CD4-positive, alpha-beta T cell treated with Interleukin-15 for 1 hour (primary cell): ENCODE measurements at regions not wholly inside any gene's neighbourhood (a gene's known extent, or its start where the extent isn't known, plus 50 kb on each side); places are given as distances from the start of the nearest gene placed in this dataset.
"Not testable (repeated sequence)": the region's sequence is repeated elsewhere in the genome, so short reads cannot be mapped to it uniquely, and the experiment has no call there.

Source experiments
- DNase-seq: peaks from one replicate; pipeline ENCODE4 v3.0.0-alpha.2; 2020

DNA sequence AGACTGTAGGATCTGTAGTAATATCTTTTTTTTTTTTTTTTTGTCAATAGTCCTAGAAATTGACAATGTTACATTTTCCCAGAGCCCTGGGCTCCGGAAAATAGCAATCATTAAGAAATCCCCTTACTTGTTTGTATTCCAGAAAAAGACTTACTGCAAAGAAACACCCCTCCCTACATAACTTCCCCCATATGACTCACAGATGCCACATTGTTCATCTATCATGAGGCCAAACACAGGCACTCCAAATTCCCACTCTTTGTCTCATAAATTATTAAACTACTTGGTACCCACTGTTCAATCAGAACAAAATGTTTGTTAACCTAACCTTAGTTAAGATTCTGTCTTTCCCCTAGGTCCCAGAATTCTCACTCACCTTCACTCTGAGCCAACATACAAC, 53.5 kb downstream of the TEX51 start:
- DNase-seq = no peak

DNA sequence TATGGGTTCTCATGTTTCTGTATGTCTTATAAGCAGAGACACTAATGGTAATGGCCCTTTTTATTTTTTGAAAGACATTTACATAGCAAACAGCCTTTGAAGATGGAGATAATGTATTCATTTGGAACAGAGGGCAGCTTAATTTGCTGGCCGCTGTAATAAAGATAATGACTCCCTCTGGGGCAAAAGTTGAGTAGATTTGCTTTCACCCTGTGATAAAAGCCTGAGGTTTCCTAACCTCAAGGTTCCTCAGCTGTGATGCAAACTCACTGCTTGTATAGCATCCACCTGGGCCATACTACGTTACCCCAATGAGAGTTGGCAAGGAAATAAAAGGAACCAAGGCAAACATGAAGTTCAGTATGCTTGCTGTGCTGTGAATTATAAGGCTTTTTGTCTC, 54.8 kb downstream of the TEX51 start:
- DNase-seq = no peak

DNA sequence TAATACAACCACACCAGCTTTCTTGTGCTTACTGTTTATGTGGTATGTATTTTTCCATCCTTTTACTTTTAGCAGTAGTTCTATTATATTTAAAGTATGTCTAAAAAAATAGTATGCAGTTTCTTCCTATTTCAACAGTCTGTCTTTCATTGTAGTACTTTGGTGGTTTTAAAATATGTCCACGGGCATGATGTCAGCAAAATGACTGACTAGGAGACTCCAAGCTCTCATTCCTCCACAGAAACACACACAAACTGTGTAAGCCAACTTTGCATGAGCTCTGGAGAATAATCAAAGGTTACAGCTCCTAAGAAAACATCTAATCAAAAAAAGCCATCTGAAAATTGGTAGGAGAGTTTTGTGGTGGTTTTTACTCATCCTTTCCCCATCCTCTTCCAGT, 56.1 kb downstream of the TEX51 start:
- DNase-seq = no peak

DNA sequence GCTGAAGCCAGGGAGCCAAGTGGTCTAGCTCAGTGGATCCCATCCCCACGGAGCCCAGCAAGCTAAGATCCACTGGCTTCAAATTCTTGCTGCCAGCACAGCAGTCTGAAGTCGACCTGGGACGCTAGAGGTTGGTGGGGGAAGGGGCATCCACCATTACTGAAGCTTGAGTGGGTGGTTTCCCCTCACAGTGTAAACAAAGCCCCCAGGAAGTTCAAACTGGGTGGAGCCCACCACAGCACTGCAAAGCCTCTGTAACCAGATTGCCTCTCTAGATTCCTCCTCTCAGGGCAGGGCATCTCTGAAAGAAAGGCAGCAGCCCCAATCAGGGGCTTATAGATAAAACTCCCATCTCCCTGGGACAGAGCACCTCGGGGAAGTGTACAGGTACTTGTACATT, 58.1 kb downstream of the TEX51 start:
- DNase-seq = not testable (repeated sequence)

DNA sequence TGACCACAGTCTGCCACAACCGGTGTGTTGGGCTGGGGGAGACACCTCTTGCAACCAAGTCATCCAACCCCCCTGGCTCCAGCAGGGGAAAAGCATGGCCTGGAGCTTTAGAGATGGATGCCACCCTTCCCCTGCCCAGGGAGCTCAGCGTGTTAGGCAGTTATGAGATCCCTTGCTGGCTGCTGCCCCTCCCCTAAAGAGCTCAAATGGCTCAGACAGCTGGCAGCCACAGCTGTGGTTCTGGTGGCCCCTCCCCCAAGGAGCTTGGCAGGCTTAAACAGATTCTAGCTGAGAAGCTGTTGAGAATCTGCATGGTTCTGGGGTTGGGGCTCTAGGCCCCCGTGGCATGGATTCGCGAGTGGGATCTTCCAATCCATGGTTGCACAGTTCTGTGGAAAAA, 64.7 kb downstream of the TEX51 start:
- no peak for DNase-seq

DNA sequence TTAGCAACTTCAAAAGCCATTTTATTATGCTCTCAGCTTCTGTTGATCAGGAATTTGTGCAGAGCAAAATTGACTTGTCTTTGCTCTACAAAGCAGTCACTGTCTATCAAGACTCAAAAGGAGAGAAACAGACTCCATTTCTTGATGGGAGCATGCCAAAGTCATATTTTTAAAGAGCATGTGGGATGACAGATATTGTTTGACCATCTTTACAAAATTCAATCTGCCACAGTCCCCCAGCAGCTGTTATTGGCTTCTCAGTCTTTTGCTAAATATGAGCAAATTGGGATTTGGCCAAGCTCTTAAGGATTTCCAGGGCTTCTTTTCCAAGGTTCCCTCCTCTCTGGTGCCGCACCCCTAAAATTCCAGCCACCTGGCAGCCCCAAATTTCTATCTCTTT, 67.9 kb downstream of the TEX51 start:
- DNase-seq = no peak

DNA sequence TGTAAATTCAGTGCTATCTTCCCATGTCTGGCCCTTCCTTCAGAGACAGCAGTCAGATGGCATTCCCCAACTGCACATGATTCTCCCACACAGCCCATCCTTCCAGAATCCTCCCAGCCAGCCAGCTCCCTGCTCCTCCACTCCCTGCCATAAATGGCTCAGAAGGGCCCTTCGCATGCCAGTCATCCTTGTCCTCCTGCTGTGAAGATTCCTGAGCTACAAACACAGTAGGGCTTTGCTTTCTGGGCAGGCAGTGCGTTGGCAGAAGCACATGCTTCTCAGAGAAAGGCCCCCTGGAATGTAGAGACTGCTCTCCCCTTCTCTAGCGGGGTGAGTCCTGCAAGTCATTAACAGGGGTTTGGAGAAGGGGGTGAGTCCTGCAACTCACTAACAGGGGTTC, 71.9 kb downstream of the TEX51 start:
- DNase-seq = no peak

DNA sequence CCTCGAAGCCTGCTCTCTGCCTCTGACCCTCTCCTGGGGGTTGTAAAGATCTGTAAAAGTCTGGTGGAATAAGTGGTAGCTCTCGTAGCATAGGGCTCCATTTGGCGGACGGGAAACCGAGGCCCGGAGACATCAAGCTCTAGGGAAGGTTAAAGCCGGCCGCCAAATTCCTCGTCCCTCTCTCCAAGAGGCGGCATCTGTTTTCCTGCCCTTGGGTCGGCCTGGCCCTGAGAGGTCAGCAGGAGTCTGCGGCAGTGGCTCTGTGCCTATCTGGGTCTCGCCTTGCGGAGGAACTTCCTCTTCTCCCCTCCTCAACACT, 72.4 kb downstream of the TEX51 start:
- no peak for DNase-seq

DNA sequence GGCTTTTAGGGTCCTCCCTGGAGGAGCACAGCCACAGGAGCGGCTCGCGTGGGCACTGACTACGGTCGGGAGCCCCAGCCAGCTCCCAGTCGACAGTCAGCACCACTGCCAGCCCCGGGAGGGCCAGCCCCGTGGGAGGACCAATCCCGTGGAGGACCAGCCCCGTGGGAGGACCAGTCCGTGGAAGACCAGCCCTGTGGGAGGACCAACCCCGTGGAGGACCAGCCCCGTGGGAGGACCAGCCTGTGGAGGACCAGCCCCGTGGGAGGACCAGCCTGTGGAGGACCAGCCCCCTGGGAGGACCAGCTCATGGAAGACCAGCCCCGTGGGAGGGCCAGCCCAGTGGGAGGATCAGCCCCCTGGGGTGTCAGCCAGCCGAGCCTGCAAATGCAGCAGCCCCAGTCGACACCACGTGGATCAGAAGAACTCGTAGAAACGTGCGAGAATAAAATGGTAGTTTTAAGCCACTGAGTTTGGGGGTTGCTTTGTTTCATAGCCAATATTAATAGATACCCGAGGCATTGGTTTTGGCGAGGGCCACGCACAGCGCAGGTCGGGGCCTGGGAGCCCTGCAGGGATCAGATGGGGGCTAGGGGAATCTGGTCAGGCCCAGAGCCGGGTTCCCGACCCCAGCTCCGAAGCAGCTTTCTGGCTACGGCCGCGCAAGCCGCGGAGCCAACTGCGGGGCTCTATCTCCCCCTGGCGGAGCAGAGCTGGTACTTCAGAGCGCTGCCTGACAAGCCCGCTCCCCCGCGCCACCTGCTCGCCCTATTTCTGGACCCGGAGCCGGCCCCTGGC, 73.0 kb downstream of the TEX51 start:
- DNase-seq = peak; percentile 56

DNA sequence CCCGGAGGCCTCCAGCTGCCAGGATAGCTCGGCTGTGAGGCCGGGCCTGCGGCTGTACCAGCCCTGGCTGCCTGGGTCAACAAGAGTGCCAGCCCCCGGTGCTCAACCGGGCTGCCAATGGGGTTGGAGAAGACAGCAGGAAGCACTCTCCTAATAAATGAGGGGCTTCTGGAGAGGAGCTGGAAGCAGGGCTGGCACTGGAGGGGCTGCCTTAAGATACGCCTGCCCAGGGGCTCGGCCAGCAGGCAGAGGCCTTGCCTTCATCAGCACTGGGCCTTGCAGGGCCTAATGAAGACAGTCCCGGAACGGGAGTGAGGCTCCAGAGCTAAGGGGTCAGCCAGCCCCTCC, 73.6 kb downstream of the TEX51 start:
- no peak for DNase-seq

DNA sequence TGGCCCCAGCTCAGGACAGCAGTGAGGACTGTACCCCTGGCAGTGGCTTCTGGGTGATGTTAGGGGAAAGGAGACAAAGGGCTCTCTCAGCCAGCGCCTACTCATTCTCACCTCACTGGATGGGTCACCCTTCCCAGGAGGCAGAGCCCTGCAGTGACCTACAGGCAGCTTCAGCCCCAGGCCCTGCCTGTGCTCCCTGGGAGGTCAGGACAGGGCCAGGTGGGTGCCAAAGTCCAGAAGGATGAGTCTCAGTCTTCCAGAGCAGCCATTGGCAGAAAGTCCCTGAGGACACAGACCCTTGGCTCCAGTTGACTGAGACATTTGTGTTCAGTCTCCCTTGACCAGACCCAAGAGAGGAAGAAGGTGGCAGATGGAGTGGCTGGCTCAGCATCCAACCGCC, 75.1 kb downstream of the TEX51 start:
- DNase-seq = no peak

DNA sequence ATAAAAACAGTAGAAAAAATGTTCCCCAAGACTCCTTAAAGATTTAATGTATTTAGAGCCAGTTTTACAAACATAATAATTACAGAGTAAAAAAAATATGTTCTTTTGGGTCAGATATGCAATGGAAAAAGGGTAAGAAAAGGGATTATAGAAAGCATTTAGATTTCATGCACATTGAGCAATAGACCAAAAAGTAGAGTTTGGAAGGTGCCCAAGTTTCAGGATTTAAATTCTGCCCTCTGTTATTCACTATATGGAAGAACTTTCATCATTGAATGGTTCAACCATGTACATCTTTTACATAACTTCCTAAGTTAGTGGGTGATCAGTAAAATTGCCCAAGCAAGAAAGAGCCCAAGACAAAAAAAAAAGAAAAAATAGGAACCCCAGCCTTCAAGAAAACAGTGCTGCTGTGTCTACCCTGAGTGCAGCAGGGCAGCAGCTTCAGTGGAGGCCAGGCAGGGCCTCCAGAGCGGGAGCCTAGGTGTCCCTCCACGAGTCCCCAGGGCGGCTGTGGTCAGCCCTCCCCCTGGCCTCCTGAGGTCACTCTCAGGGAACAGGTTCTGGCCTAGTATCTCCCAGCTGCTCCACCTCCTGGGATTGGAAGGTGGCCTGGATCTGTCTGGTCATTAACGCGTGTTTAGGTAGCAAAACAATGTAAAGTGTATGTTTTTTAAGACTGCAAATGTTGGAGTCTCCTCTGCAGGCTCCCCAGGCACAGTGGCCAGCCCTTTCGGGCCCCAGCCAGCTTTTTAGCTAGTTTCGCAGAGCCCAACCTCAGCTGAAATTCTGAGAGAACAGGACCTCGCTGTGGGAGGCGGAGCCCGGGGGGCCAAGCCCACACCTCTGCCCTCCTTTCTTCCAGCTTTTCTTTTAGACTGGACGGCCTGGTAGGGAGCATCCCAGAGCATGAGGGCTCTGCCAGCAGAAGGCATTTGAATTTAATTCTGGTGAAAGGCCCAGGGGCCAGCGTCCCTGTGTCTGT, 77.3 kb downstream of the TEX51 start:
- DNase-seq = no peak

DNA sequence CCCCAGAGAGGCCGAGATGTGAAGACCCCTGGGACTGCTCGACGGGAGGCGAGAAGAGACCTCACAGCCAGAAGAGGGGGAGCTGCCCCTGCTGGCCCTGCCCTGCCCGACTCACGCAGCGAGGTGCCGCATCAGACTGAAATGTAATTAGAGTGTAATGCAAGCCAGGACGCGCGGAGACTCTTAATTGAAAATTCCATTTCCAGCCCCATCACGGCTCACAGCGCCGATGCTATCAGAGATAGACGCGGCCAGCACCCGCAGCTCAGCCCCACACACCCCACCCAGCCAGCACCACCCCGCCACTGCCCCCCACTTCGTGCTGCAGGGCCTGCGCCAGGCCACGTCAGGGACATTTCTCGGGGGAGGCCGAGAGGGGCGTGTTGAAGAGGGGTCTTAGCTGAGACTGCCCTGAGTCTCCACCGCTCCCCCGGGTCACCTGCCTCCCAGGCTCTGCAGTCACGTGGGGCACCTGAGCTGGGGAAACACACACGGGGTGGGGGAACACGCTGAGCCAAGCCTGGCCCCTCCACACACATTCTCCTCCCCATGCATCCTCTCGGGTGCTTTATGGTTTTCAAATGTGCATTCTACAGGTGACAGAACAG, 78.1 kb downstream of the TEX51 start:
- no peak for DNase-seq

DNA sequence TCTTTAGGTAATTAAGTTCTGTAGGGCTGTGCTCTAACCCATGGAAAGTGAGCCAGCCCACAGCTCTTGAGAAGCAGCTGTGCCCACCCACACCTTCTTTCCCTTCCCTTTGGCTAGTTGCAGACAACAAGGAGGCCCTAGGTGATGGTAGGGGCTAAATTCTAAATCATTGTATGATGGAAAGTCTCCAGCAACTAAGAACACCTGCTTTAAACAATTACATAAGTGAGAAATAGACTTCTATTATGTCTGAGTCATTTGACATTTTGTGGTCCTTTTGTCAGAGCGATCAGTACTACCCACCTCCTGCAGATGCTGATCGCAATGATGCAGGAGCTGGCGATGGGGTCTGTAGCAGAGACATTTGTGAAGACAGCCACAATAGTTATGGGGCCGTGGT, 79.6 kb downstream of the TEX51 start:
- DNase-seq = no peak

DNA sequence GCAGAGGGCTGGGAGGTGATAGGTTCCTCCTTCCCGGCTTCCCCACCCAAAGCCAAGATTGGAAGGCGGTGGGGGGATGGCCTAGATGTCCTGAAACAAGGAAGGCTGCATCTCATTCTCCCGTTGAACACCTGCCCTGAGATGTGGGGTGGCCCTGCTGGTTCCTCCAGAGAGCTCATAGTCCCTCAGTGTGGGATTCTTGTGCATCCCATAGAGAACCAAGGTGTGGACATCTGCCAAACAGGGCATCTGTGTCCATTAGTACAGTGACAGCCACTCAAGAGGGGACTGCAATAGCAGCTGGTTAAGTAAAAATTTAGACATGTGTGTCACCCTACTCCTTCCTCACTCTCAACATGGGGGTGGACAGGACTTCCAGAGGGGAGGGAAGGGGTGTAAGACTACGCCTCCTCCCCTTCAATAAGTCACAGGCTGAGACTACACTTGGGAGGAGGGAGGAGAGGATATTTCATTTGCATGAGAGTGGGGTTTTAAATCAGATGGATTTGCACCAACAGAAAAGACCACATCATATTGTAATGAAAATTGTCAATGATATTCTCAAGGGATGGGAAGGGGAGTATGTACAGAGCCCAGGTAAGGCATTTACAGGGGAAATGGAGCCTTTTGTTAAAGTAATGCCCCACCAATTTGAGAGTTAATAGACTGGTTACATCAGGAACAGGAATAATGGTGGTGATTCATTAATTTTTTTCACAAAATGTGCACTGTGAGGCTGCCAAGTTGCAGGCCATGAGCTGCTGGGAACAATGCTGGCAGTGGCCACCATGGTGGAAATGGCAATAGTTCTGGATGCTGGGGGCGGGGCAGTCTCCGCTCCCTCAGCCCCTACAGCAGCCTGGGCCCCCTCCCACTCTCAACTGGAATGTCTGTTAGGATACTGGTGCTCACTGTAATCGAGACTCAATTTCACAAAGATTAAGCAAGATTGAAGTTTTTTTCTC, 80.6 kb downstream of the TEX51 start:
- DNase-seq = no peak

DNA sequence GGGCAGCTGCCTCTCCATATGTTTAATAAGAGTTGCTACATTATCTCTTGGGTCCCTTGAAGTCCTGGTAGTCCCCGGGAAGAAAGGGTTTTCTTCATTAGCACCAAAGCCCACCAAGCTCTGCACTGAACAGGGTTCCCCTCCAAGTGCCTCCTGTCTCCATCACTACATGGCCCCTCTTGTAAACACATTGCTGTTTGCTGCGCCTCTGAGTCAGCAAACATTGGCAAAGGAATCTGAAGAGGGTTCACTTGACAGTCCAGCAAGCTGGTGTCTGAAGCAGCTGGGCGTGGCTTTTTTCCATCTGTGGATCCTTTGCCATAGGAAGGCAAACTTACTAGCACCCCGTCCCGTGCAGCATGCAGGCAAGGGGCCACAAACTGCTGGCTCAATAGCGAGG, 82.8 kb downstream of the TEX51 start:
- no peak for DNase-seq

DNA sequence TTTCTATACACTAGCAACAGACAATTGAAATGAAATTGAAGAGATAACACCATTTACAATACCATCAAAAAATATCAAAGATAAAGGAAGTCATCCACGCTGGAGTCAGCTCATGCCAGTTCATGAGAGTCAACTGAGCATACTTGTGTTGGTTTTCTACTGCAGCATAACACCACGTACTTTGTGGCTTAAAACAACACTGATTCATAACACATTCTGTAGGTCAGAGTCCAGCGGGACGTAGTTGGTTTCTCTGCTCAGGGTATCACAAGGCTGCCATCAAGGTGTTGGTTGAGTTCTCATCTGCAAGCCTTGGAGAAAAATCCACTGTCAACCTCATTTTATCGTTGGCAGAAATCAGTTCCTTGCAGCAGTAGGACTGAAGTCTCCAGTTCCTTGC, 84.2 kb downstream of the TEX51 start:
- DNase-seq = no peak

DNA sequence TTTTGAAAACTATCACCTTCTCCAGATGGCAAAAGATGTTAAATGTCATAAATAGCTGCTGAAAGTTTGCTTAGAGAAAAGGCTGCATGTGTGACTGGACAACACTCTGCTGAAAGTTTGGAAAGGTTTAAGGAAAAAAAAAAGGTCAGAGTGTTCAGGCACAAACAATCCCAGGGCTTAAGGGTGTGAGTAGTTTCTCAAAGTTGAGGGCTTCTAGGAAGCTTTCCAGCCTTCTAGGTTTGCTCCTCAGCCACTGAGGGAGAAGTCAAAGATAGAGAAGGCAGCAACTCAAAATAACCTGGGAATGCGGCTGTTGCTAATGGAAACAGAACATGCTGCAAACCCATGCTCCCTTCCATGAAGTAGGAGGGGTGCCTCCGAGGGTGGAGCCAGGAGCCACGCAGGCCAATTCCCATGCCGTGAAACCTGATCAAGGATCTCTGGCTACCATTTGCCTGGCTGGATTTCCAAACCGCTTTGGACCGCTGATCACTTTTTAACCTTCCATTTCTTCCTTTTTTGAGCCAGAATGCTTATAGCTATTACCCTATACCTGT, 88.0 kb downstream of the TEX51 start:
- DNase-seq = no peak

DNA sequence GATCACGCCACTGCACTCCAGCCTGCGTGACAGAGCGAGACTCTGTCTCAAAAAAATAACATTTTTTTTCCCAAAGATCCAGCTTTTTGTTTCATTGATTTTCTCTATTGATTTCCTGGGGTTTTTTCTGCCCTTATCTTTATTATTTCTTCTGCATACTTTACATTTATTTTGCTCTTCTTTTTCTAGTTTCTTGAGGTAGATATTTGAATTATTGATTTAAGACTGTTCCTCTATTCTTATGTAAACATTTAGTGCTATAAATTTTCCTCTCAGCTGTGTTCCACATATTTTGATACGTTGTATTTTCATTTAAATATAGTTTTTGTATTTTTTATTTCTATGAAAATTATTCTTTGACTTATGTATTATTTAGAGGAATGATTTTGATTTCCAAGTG, 89.8 kb downstream of the TEX51 start:
- no peak for DNase-seq

DNA sequence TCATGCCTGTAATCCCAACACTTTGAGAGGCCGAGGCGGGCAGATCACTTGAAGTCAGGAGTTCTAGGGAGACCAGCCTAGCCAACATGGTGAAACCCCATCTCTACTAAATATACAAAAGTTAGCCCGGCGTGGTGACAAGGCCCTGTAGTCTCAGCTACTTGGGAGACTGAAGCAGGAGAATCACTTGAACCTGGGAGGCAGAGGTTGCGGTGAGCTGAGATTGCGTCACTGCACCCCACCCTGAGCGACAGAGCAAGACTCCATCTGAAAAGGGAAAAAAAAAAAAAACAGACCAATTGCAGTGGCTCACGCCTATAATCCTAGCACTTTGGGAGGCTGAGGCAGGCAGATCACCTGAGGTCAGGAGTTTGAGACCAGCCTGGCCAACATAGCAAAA, 90.4 kb downstream of the TEX51 start:
- DNase-seq = not testable (repeated sequence)

DNA sequence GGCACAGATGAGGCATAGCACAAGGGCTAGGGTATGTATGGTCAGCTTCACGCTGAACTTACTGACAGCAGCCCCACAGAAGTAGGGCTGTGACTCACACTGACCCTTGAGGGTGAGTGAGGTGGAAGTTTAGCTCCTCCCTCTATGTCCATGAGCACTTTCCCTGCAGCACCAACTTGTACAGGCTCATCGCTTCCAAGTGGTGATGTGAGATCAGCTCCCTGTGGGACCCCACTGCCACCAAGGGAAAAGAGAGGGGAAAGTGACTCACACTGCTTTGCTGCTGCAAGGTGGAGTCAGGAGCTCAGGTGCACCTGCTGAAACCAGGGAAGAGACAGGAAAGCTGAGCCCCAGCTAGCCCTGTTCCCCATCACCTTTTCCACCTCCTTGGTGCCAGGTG, 91.5 kb downstream of the TEX51 start:
- no peak for DNase-seq
